Activated naive CD4-positive, alpha-beta T cell treated with Interleukin-2 at 50 U/mL for 16 hours (primary cell): ENCODE measurements at regions not wholly inside any gene's neighbourhood (a gene's known extent, or its start where the extent isn't known, plus 50 kb on each side); places are given as distances from the start of the nearest gene placed in this dataset.

Experiments used
- DNase-seq: peaks from one replicate; pipeline ENCODE4 v3.0.0-alpha.2; 2020

GRCh38 chr12:104858611-104859543 lies 99.2 kb downstream of the SLC41A2 start:
- no peak for DNase-seq

- DNase-seq = no peak
Measured at GRCh38 chr12:104856531-104856930, 101.6 kb downstream of the SLC41A2 start.

DNA sequence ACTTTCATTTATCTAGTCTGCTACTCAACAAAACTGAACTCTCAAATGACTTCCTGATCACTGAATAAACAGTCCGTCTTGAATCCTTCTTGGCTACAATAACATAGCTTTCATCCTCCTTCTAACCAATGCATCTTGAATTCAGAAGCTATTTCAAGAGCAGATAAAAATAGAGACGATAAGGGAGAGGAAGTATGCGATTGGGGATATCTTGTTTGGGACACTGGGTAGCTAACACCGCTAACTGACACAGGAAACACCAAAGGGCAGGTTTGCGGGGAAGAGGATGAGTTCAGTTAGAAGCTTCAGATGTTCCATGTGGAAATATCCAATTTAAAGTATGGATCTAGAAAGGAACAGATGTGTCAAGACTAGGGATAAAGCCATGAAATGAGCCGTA lies 102.5 kb downstream of the SLC41A2 start:
- no peak for DNase-seq

DNA sequence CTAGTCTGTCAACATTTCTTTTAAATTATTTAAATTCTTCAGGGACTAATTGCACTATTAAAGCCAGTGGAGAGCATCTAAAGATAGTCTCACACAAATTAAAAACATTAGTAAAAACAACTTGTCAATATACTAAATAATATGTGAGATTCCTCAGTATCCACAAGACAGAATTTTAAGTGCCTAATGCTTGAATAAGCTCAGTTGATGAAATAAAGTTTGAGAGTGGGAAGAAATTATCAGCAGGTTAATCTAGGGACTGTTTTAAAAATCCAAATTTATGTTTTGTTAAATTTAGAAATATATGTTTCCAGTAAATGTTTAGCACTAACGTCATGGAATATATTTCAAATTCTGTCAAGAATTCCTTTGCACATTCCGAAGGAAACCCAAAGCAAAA lies 105.2 kb downstream of the SLC41A2 start:
- no peak for DNase-seq

GRCh38 chr12:104852102-104852501 lies 106.0 kb downstream of the SLC41A2 start:
- no peak for DNase-seq

GRCh38 chr12:104850781-104851180 lies 107.3 kb downstream of the SLC41A2 start:
- no peak for DNase-seq

DNA sequence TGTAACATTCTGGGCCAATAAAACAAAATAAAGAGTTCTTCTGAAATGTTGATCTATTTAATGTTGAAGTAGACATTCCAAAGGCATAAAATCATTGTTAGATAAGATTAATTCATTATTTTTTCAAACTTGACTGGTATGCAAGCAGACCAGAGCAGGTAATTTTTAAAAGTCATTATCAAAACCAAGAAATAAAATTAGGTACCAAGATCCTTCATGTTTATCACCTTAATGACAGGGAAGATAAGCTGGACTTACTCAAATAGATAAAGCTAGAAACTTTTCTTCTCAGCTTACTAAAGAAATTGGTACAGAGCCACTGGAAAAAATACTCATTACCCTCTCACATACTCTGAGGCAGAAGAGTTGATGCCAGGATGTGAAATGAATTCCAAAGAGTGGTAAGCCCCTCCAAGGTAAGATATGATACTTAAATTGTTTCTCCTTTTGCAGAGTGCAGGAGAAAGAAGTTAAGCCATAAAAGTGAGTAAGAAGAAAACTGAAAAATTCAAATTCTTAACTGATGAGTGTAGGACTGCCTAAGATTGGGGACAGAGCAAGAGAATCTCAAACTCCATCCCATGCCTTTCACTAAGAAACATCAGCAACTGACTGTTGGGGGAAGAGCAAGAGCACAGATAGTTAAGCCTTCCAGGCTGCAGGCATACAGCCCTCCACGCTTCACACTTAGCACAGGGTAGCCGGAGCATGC lies 111.9 kb downstream of the SLC41A2 start:
- no peak for DNase-seq

DNA sequence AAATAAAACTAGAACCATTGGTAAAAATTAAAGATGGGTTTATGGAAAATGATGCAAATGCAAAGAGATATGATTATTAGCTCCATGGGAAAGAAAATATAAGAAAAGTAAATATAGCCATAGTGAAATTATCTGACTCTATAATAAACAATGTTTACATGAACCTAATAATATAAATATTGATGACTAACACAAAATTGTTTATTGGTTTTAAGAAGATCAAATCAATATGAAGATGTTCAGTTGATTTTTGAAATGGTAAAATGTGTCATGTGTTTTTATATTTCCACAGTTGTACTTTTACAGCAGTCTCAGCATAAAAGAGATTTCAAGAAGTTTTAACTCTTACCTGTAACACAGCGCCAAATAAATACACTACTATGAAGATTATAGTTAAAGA lies 114.0 kb downstream of the SLC41A2 start:
- DNase-seq = no peak

DNA sequence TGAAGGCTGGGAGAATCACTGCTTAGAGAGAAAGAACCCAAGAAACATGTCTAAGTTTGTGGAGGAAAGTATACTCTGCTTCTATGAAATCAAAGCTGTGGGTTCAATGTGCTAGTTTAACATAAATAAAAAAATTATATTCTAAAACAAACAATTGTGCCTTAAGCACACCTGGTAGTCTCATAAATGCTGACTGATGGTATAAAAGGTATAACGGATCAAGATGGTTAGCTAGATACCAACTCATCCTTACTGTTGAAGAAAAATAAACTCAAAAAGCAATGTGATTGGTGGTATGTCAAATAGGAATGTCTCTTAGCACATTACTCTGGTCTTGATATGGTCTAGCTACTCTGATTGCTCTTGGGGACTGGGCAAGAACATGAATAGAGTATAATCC lies 117.8 kb downstream of the SLC41A2 start:
- DNase-seq = no peak

DNA sequence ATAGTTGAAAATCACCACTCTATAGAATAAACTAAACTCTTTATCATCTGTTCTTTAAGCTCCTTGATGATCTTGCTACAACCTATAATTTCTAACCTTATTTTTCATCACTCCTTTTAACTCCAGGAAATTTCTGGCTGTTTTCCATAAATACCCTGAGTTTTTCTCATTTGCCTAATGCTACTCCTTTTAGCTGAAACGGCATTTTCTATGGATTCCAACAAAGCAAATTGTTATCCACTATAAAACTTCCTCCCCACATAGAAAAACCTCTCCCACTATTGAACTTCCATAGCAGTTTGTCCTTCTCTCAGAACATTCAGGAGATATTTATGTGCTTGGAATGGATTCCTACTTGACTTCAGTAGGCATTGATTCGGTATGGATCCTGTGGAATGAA lies 122.8 kb downstream of the SLC41A2 start:
- DNase-seq = no peak

DNA sequence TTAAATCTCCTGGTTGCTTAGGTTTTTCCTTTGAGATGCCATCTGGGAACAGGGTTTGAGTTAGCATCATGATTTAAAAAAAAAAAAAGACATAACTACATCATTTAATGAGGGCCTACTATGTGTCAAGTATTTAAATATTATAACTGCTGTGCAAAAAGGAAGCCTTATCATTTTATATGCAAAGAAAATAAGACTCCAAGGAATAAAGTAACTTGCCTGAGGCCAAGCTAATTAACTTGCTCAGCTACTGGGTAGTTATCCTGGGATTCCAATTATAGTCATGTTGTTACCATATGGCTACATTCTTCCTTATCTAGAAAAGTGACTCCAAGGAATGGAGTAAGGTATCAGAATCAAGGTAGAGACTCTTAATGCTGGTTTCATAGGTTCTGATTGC lies 123.5 kb downstream of the SLC41A2 start:
- DNase-seq = no peak

DNA sequence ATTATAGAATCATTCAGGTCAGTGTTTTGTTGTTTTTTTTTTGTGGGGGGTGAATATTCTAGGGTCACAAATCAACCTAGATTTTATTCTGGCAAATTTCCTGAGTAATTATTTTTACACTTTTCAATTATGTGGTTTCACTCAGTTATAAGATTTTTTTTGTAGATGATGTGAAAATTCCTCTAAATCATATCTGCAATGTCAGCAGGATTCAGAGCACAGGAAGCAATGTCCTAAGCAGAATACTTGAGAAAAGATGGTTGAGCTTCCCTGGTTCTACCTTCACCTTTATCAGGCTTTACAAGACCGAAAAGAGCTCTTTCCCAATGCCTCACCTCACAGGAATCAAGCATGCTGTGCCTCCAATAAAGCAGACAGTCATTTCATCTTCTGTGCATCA lies 124.3 kb downstream of the SLC41A2 start:
- DNase-seq = no peak

DNA sequence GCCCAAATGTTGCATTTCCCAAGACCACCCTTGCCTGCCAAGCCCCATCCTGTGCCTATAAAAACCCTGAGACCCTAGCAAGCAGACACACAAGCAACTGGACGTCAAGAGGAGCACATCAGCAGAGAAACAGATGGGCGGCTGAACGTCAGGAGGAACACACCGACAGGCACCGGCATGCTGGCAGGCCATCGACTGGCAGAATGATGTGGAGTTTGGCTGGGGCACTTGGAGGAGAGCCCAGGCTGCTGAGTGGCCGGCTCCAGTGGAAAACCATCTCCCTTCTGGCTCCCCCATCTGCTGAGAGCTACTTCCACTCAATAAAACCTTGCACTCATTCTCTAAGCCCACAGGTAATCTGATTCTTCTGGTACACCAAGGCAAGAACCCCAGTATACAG lies 130.1 kb downstream of the SLC41A2 start:
- no peak for DNase-seq

- DNase-seq = peak; percentile 10
Measured at GRCh38 chr12:104827587-104827986, 130.5 kb downstream of the SLC41A2 start.

GRCh38 chr12:104825408-104825807 lies 132.7 kb downstream of the SLC41A2 start:
- DNase-seq = no peak

DNA sequence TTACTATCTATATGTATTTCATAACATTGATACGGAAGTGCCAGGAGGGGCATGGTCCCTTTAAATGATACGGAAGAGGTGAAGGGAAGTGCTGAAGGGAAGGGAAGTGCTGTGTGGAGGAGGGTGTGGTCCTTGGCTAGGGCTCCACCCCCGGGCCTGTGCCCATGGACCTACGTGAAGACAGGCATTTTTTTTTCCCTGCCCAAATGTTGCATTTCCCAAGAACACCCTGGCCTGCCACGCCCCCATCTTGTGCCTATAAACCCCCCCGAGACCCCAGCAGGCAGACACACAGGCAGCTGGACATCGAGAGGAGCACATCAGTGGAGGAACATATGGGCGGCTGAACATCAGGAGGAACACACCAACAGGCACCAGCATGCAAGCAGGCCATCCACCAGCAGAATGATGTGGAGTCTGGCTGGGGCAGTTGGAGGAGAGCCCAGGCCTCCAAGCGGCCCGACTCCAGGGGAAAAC lies 134.1 kb downstream of the SLC41A2 start:
- no peak for DNase-seq

- no peak for DNase-seq
Measured at GRCh38 chr12:104822941-104823340, 135.1 kb downstream of the SLC41A2 start.

DNA sequence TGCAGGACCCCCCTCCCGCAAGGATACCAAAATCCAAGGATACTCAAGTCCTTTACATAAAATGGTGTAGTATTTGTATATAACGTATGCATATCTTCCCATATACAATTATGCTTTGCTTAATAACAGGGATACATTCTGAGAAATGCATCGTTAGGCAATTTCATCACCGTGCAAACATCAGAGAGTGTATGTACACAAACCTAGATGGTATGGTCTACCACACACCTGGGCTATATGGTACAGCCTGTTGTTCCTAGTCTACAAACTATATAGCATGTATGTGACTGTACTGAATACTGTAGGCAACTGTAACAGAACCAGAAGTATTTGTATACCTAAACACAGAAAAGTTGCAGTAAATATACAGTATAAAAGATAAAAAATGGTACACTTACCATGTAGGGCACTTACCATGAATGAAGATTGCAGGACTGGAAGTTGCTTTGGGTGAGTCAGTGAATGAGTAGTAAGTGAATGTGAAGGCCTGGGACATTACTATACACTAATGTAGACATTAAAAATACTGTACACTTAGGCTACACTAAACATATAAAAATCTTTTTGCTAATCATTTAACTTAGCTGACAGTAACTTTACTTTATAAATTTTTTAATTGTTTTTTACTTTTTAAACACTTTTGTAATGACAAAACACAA lies 141.1 kb downstream of the SLC41A2 start:
- no peak for DNase-seq

DNA sequence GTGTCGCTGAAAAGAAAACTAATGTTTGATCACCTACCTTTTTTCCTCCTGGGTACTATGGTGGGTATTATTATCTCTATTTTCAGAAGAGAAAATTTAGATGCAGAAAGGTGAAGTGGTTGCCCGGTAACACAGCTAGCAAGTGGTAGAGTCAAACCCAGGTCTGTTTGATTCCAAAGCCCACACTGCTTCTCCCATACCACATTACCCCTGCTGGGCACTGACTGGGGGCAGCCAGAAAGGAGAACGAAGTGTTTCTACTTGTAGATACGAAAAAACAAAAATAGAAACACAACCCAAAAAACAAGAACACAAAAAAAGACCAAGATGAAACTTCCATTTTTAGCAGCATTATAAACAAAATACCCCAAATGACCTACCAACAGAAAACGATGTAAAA lies 142.2 kb downstream of the SLC41A2 start:
- DNase-seq = no peak

DNA sequence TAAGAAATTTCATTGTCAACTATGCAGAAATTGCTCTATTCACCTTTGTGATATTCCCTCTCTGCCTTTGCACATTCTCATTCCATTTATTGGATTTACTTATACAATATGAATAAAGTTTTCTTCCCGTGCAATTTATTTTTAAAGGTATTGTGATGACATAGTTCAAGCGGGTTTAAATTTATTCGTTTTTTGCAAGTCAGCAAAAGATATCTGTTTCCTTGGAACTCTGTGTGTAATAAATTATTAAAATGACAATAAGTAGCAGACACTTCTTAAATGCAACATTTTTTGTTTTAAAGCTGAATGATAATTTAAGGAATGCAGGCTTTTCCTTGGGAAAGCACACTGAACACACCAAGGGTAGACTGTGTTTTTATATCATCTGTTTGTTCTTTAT lies 143.1 kb downstream of the SLC41A2 start:
- DNase-seq = no peak
